Spinal cord (tissue), 9 donors: ENCODE measurements at regions not wholly inside any gene's neighbourhood (a gene's known extent, or its start where the extent isn't known, plus 50 kb on each side); places are given as distances from the start of the nearest gene placed in this dataset.
"Not testable (repeated sequence)": the region's sequence is repeated elsewhere in the genome, so short reads cannot be mapped to it uniquely, and the experiment has no call there.

ENCODE experiments used
- DNase-seq, 6 donors: peaks; one replicate each; pipeline versions ENCODE4 v3.0.0 to v3.0.0-alpha.2; 2013 to 2015; ENCODE audit warnings: low spot score in 6 of 6, low read depth in 4 of 6
- H3K27ac ChIP-seq: one replicate; pipeline ENCODE4 v1.5.1; 2013; ENCODE audit warnings: low read depth, low read length, control low read depth
- H3K27me3 ChIP-seq: one replicate; pipeline ENCODE4 v1.6.1; 2013; ENCODE audit warnings: low read length; ENCODE audit not compliant: control insufficient read depth, insufficient read depth
- H3K36me3 ChIP-seq: one replicate; pipeline ENCODE4 v1.6.1; 2013; ENCODE audit warnings: low read length; ENCODE audit not compliant: control insufficient read depth, insufficient read depth
- H3K4me1 ChIP-seq: one replicate; pipeline ENCODE4 v1.6.1; 2013; ENCODE audit warnings: low read length; ENCODE audit not compliant: control insufficient read depth, insufficient read depth
- H3K4me3 ChIP-seq: one replicate; pipeline ENCODE4 v1.5.1; 2013; ENCODE audit warnings: low read depth, low read length, control low read depth
- H3K9me3 ChIP-seq: one replicate; pipeline ENCODE4 v1.6.1; 2013; ENCODE audit warnings: low read length; ENCODE audit not compliant: control insufficient read depth, insufficient read depth
- WGBS: methylation state at CpG from one replicate; pipeline ENCODE4 v1.1.5; 2013; ENCODE audit warnings: missing lambda C conversion rate; ENCODE audit not compliant: insufficient coverage; 5-methylcytosine and 5-hydroxymethylcytosine counted together
- donor health status: healthy.

DNA sequence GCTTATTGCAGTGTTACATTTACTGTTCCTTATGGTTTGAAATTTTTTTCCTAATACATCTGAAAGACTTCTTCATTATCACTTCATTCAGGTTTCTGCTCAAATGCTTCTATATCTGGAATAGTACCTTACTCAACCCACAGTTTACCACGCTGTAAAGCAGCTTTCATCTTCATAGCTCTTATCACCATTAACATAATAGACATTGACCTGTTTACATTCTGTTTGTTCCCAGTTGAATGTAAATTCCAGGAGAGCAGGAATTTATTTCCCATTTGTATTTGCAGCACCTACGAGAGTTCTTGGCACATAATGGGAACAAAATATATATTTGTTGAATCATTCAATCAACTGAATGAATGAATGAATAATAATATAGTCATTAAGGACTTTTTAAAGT is 844.6 kb upstream of the ROBO1 start:
- Histone ChIP-seq H3K27ac (no peak overlapping the region), H3K9me3 (no peaks in the 10 kb centered on the region), H3K4me1 (no peaks in the 10 kb centered on the region), H3K4me3 (no peak overlapping the region), H3K36me3 (no peaks in the 10 kb centered on the region), H3K27me3 (no peaks in the 10 kb centered on the region)
- WGBS, result no CpG with 5 or more reads among the region's 2 CpGs
- DNase-seq, result no peak

DNA sequence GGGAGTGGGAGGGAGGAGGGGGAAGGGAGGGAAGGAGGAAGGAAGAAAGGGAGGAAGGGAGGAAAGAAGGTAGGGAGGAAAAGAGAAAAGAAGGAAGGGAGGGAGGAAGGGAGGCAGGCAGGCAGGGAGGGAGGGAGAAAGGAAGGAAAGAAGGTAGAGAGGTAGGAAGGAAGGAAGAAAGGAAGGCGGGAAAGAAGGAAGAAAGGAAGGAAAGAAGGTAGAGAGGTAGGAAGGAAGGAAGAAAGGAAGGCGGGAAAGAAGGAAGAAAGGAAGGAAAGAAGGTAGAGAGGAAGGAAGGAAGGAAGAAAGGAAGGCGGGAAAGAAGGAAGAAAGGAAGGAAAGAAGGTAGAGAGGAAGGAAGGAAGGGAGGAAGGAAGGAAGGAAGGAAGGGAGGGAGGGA is 840.3 kb upstream of the ROBO1 start:
- 98% methylated on average over 2 of the region's 3 CpGs for WGBS
- not testable (repeated sequence) for H3K4me1 ChIP-seq, H3K27me3 ChIP-seq, H3K36me3 ChIP-seq, DNase-seq, H3K9me3 ChIP-seq, H3K27ac ChIP-seq, H3K4me3 ChIP-seq

DNA sequence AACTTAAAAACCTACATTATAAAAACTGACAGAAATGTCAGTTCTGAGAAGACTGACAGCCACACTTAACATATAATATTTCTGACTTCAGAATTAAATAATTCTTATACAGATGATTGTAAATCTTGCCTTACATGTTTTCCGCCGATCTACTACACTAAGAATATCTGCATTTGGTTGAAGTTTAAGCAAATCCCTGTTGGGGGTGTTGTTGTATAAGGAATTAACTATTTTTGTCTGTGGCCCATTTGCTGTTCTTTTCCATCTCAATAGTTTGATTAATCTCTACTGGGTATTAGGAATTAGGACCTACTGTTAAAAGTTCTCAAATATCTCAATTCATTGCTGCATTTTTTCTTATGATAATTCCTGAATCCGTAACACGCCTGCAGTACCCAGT is 838.3 kb upstream of the ROBO1 start:
- no peaks in the 10 kb centered on the region for H3K27me3 ChIP-seq
- DNase-seq, result peak in 1 of 6 donors; percentile 23
- H3K4me3 ChIP-seq, result no peak overlapping the region
- H3K4me1 ChIP-seq, result no peaks in the 10 kb centered on the region
- WGBS, result 100% methylated on average over 1 of the region's 4 CpGs
- no peak overlapping the region for H3K27ac ChIP-seq
- H3K36me3 ChIP-seq, result no peaks in the 10 kb centered on the region
- no peaks in the 10 kb centered on the region for H3K9me3 ChIP-seq

DNA sequence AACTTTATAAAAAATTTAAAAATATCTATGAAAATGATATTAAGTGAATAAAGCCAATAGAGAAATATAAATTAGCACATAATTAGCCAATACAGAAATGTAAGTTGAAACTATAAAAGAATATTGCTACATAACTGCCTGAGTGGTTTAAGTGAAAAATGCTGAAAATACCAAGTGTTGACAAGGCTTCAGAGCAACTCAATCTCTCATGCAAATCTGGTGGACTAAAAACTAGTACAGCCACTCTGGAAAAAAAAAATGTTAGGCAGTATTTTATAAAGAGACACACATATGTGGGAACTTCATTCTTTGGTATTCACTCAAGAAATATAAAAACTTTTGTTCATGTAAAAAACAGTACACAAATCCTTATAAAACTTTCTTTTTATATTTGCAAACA is 833.7 kb upstream of the ROBO1 start:
- H3K4me3 ChIP-seq, result no peak overlapping the region
- H3K27me3 ChIP-seq, result no peaks in the 10 kb centered on the region
- H3K27ac ChIP-seq, result no peak overlapping the region
- no peaks in the 10 kb centered on the region for H3K36me3 ChIP-seq
- no peaks in the 10 kb centered on the region for H3K4me1 ChIP-seq
- no peak for DNase-seq
- no peaks in the 10 kb centered on the region for H3K9me3 ChIP-seq

DNA sequence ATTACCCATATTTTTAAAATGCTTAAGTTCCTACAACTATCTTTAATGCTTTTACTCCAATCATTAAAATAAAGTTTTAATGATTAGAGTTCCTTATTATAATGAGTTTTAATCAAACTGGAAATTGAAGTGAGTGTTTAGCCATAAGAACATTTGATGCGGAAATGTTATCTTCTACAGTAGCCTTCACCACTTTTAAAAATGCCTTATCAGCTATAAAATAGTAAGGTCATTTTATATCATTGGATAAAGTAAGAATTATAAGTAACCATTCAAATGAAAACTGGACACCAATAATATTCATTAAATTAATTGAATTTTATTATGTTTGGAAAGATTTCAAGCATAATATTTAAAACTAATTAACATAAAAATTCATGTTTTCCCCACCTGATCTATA is 825.0 kb upstream of the ROBO1 start:
- Histone ChIP-seq H3K4me3 (no peak overlapping the region), H3K27me3 (no peaks in the 10 kb centered on the region), H3K27ac (no peak overlapping the region), H3K9me3 (no peaks in the 10 kb centered on the region), H3K4me1 (no peaks in the 10 kb centered on the region), H3K36me3 (no peaks in the 10 kb centered on the region)
- no peak for DNase-seq
- WGBS, result no CpG with 5 or more reads among the region's 1 CpG

DNA sequence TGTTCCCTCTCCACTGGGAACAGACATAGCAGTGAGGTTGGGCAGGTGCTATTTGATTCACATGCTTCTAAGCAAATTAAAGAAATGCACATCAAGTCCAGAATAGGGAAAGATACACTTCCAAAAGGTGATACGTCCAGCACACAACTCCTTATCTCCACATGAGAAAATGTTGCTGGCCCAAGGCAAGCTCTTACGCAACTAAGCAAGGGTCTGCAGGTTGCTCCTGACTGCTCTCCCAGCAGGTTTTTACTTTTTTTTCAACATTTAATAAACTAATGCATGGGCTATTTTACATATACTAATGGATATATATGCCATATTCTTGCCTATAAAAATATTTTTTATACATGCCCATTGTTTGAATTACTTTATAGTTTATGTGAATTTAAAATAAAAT is 818.5 kb upstream of the ROBO1 start:
- 80% methylated on average over 1 of the region's 2 CpGs for WGBS
- no peak for DNase-seq
- Histone ChIP-seq H3K4me1 (no peaks in the 10 kb centered on the region), H3K27ac (no peak overlapping the region), H3K4me3 (no peak overlapping the region), H3K9me3 (no peaks in the 10 kb centered on the region), H3K36me3 (no peaks in the 10 kb centered on the region), H3K27me3 (no peaks in the 10 kb centered on the region)

DNA sequence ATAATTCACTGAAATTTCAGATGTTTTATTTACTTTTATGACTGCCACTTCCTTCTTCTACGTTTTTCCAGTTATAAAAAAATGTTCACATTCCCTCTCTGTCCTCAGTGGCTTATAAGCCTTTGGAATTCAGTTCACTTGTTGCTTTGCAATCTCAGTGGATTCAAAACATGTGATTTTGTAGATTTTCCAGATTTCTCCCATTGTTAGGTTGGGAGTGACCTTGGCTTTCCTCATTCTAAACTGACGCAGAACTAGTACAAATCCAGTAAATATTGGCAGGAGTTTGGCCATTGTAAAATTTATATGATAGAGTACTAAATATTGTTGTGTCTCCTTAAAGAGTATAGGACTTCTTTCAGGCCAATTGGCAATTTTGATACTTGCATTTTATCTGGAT is 812.3 kb upstream of the ROBO1 start:
- DNase-seq, result no peak
- no CpG with 5 or more reads among the region's 2 CpGs for WGBS

DNA sequence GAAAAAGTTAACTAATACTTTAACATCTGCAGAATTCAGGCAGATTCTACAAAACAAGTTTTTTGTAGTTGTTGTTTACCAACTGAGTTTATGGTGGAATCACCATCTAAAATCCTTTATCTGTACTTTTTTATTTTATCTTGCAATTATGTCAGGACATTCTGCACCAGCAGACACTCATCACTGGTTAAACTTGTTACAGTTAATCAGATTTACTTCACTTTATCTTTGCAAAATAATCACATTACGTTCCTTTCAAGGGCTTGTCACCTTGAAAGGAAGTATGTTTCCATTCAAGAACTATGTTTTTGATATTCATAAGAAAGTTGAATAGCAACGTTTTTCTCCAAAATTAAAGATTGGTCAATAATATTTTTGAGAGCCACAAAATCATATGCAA is 796.6 kb upstream of the ROBO1 start:
- Histone ChIP-seq H3K4me1 (no peaks in the 10 kb centered on the region), H3K4me3 (no peak overlapping the region), H3K36me3 (no peaks in the 10 kb centered on the region), H3K9me3 (no peaks in the 10 kb centered on the region), H3K27me3 (no peaks in the 10 kb centered on the region), H3K27ac (no peak overlapping the region)
- no CpG with 5 or more reads among the region's 2 CpGs for WGBS
- DNase-seq, result no peak

More for the DNA sequence above, 812.3 kb upstream of the ROBO1 start:
- Histone ChIP-seq H3K4me3 (no peak overlapping the region), H3K27ac (no peak overlapping the region), H3K9me3 (no peaks in the 10 kb centered on the region), H3K4me1 (no peaks in the 10 kb centered on the region), H3K36me3 (no peaks in the 10 kb centered on the region), H3K27me3 (no peaks in the 10 kb centered on the region)

DNA sequence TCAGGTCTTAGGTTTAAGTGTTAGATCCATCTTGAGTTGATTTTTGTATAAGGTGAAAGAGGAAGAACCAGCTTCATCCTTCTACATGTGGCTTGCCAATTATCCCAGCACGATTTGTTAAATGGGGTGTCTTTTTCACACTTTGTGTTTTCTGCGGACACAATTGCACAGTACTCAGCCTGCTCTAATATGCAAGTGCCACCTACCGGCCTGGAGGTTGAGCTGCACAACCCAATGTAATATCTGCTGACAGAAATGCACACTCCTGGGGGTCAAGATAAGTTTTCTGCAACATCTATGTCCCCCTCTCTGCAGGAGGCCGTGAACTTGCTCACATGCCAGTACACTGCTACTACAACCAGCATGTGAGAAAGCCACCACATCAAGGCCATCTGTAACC is 791.9 kb upstream of the ROBO1 start:
- WGBS, result 100% methylated on average over 3 of the region's 4 CpGs
- Histone ChIP-seq H3K4me3 (no peak overlapping the region), H3K27ac (no peak overlapping the region), H3K4me1 (no peaks in the 10 kb centered on the region), H3K36me3 (no peaks in the 10 kb centered on the region), H3K9me3 (no peaks in the 10 kb centered on the region), H3K27me3 (no peaks in the 10 kb centered on the region)
- DNase-seq, result no peak

DNA sequence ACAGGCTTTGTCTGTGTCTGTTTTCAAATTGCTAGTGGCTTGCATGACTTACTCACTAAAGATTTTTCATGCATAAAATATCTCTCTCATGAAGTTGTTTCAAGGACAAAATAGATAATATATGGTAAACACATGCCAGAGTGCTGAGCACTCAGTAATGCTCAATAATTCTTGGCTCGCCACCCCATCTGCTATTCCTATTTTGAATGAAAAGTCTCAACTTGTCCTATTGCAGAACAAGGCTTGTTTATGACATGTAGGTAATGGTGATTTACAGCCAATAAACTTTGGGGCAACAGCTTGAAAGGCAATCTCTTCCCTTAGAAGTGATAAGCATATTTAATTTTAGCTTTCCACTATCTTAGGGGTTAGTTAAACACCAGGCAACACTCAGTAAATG is 789.0 kb upstream of the ROBO1 start:
- 100% methylated on average over 1 of the region's 1 CpG for WGBS
- Histone ChIP-seq H3K27me3 (no peaks in the 10 kb centered on the region), H3K27ac (no peak overlapping the region), H3K36me3 (no peaks in the 10 kb centered on the region), H3K4me3 (no peak overlapping the region), H3K9me3 (no peaks in the 10 kb centered on the region), H3K4me1 (no peaks in the 10 kb centered on the region)
- DNase-seq, result peak in 2 of 6 donors; percentile 1 to 27
